H9 (cell line): ENCODE measurements at regions not wholly inside any gene's neighbourhood (a gene's known extent, or its start where the extent isn't known, plus 50 kb on each side); places are given as distances from the start of the nearest gene placed in this dataset.

ENCODE experiments used
- DNase-seq: peaks from one replicate; pipeline ENCODE4 v3.0.0-alpha.2; 2017
- H2AFZ ChIP-seq: one replicate; pipeline ENCODE4 v1.6.1; 2013; ENCODE audit warnings: mild to moderate bottlenecking, low read length, control low read depth, moderate library complexity
- H2AK5ac ChIP-seq: 2 replicates; pipeline ENCODE4 v1.6.1; 2013; ENCODE audit warnings: low read length, control low read depth, mixed read lengths; ENCODE audit not compliant: insufficient read length
- H2BK120ac ChIP-seq: one replicate; pipeline ENCODE4 v1.6.1; 2013; ENCODE audit warnings: low read depth, mild to moderate bottlenecking, low read length, control low read depth, inconsistent platforms; ENCODE audit not compliant: poor library complexity, severe bottlenecking
- H2BK12ac ChIP-seq: 2 replicates; pipeline ENCODE4 v1.6.1; 2013; ENCODE audit warnings: low read length, control low read depth, mixed read lengths, low read depth; ENCODE audit not compliant: insufficient read length
- H2BK15ac ChIP-seq: 2 replicates; pipeline ENCODE4 v1.6.1; 2013; ENCODE audit warnings: low read depth, low read length, control low read depth
- H2BK20ac ChIP-seq: one replicate; pipeline ENCODE4 v1.6.1; 2013; ENCODE audit warnings: low read depth, mild to moderate bottlenecking, low read length, control low read depth, inconsistent platforms; ENCODE audit not compliant: poor library complexity, severe bottlenecking
- H2BK5ac ChIP-seq: 2 replicates; pipeline ENCODE4 v1.6.1; 2013; ENCODE audit warnings: low read length, control low read depth, mixed read lengths; ENCODE audit not compliant: insufficient read length
- H3K14ac ChIP-seq: 2 replicates; pipeline ENCODE4 v1.6.1; 2013; ENCODE audit warnings: low read length, control low read depth; ENCODE audit not compliant: insufficient read depth
- H3K18ac ChIP-seq: 2 replicates; pipeline ENCODE4 v1.6.1; 2013; ENCODE audit warnings: low read depth, mild to moderate bottlenecking, mixed read lengths, low read length, control low read depth; ENCODE audit not compliant: insufficient read length
- H3K23ac ChIP-seq: 2 replicates; pipeline ENCODE4 v1.6.1; 2013; ENCODE audit warnings: low read length, control low read depth, mixed read lengths, low read depth; ENCODE audit not compliant: insufficient read length
- H3K23me2 ChIP-seq: 2 replicates; pipeline ENCODE4 v1.6.1; 2013; ENCODE audit warnings: low read depth, mild to moderate bottlenecking, mixed read lengths, low read length, control low read depth; ENCODE audit not compliant: insufficient read length, poor library complexity, severe bottlenecking
- H3K27ac ChIP-seq: 2 replicates; pipeline ENCODE4 v1.5.1; 2013; ENCODE audit warnings: low read length, control low read depth, mixed read lengths, low read depth; ENCODE audit not compliant: insufficient read length
- H3K27me3 ChIP-seq: 2 replicates; pipeline ENCODE4 v1.6.1; 2013; ENCODE audit warnings: low read length, control low read depth, inconsistent platforms; ENCODE audit not compliant: insufficient read depth
- H3K4ac ChIP-seq: 2 replicates; pipeline ENCODE4 v1.6.1; 2013; ENCODE audit warnings: low read depth, mild to moderate bottlenecking, control low read depth, inconsistent platforms, low read length, moderate library complexity
- H3K4me1 ChIP-seq: 2 replicates; pipeline ENCODE4 v1.6.1; 2013; ENCODE audit warnings: low read length, control low read depth, inconsistent platforms; ENCODE audit not compliant: insufficient read depth
- H3K4me2 ChIP-seq: 2 replicates; pipeline ENCODE4 v1.6.1; 2013; ENCODE audit warnings: low read length, control low read depth, mixed read lengths; ENCODE audit not compliant: insufficient read length, insufficient read depth
- H3K56ac ChIP-seq: 2 replicates; pipeline ENCODE4 v1.6.1; 2013; ENCODE audit warnings: low read depth, mild to moderate bottlenecking, mixed read lengths, low read length, control low read depth; ENCODE audit not compliant: insufficient read length
- H3K79me1 ChIP-seq: 2 replicates; pipeline ENCODE4 v1.6.1; 2013; ENCODE audit warnings: low read depth, mild to moderate bottlenecking, moderate library complexity, low read length, control low read depth, inconsistent platforms; ENCODE audit not compliant: insufficient read depth, poor library complexity, severe bottlenecking
- H3K79me2 ChIP-seq: 2 replicates; pipeline ENCODE4 v1.6.1; 2013; ENCODE audit warnings: low read length, control low read depth, inconsistent platforms; ENCODE audit not compliant: insufficient read depth
- H3K9ac ChIP-seq: 2 replicates; pipeline ENCODE4 v1.6.1; 2013; ENCODE audit warnings: low read length, control low read depth, mixed read lengths; ENCODE audit not compliant: insufficient read length; ENCODE audit errors: extremely low read depth
- H3K9me3 ChIP-seq: one replicate; pipeline ENCODE4 v1.6.1; 2013; ENCODE audit warnings: low read depth, low read length, inconsistent platforms; ENCODE audit not compliant: control insufficient read depth
- H3T11ph ChIP-seq: one replicate; pipeline ENCODE4 v1.6.1; 2013; ENCODE audit warnings: mild to moderate bottlenecking, low read length, control low read depth, inconsistent platforms
- H4K20me1 ChIP-seq: one replicate; pipeline ENCODE4 v1.6.1; 2013; ENCODE audit not compliant: control insufficient read depth, insufficient read length, insufficient read depth
- H4K5ac ChIP-seq: 2 replicates; pipeline ENCODE4 v1.6.1; 2013; ENCODE audit warnings: low read depth, mild to moderate bottlenecking, mixed read lengths, low read length, control low read depth; ENCODE audit not compliant: insufficient read length
- H4K8ac ChIP-seq: replicated peaks from 2 replicates; pipeline ENCODE4 v1.6.1; 2013; ENCODE audit warnings: low read length, control low read depth, mixed read lengths, low read depth; ENCODE audit not compliant: insufficient read length
- H4K91ac ChIP-seq: 2 replicates; pipeline ENCODE4 v1.6.1; 2013; ENCODE audit warnings: low read depth, mild to moderate bottlenecking, moderate library complexity, mixed read lengths, low read length, control low read depth; ENCODE audit not compliant: insufficient read length
- H3K27ac Mint-ChIP-seq, 3 experiments: 2 replicates in 2 of 3; 3 replicates in 1 of 3; pipeline ENCODE4 v1.8.0; 2020 to 2021; ENCODE audit warnings: mixed read lengths in 3 of 3, mild to moderate bottlenecking in 1 of 3, moderate library complexity in 1 of 3
- H3K27me3 Mint-ChIP-seq: 2 replicates; pipeline ENCODE4 v1.8.0; 2021; ENCODE audit warnings: low read depth, mild to moderate bottlenecking, moderate library complexity, mixed read lengths
- H3K36me3 Mint-ChIP-seq, 3 experiments: 2 replicates in 2 of 3; 3 replicates in 1 of 3; pipeline ENCODE4 v1.8.0; 2020 to 2021; ENCODE audit warnings: low read depth in 3 of 3, mixed read lengths in 3 of 3; ENCODE audit not compliant: insufficient read depth in 1 of 3
- H3K4me1 Mint-ChIP-seq, 2 experiments: 2 replicates each; pipeline ENCODE4 v1.8.0; 2020; ENCODE audit warnings: mixed read lengths in 2 of 2
- H3K4me3 Mint-ChIP-seq, 2 experiments: 2 replicates in 1 of 2; 3 replicates in 1 of 2; pipeline ENCODE4 v1.8.0; 2020 to 2021; ENCODE audit warnings: mild to moderate bottlenecking in 2 of 2, mixed read lengths in 2 of 2, moderate library complexity in 1 of 2
- H3K9me3 Mint-ChIP-seq, 2 experiments: 2 replicates in 1 of 2; 3 replicates in 1 of 2; pipeline ENCODE4 v1.8.0; 2020; ENCODE audit warnings: mild to moderate bottlenecking in 2 of 2, mixed read lengths in 2 of 2, moderate library complexity in 1 of 2
- CTCF ChIP-seq: fragments of 200-600 bp; sonication (generic); conservative IDR thresholded peaks from 3 replicates; pipeline ENCODE4 v1.8.0; 2021; ENCODE audit warnings: antibody characterized with exemption, mild to moderate bottlenecking
- WGBS: extraction: QIAGEN DNeasy Blood & Tissue Kit; methylation state at CpG from one replicate; pipeline ENCODE4 v1.1.7; 2013; ENCODE audit warnings: missing lambda C conversion rate, low lambda C conversion rate, mixed read lengths; ENCODE audit not compliant: insufficient read length; ENCODE audit errors: extremely low coverage; 5-methylcytosine and 5-hydroxymethylcytosine counted together

- Histone ChIP-seq H3K4me2 (no peak overlapping the region), H3K14ac (no peak overlapping the region), H2BK20ac (no peak overlapping the region), H2AFZ (no peak overlapping the region), H2BK120ac (no peak overlapping the region), H4K8ac (no peak overlapping the region), H3K23ac (no peak overlapping the region), H3K18ac (no peak overlapping the region), H3K27ac (no peak overlapping the region), H4K91ac (no peak overlapping the region), H3K79me1 (no peaks in the 10 kb centered on the region), H2BK5ac (no peak overlapping the region), H3K9ac (no peak overlapping the region), H4K5ac (no peak overlapping the region), H3K23me2 (no peaks in the 10 kb centered on the region), H3K56ac (no peak overlapping the region), H3K4me1 (no peaks in the 10 kb centered on the region), H3K79me2 (no peaks in the 10 kb centered on the region), H3K4ac (no peak overlapping the region), H2BK12ac (no peak overlapping the region), H3T11ph (no peak overlapping the region), H2AK5ac (no peak overlapping the region), H3K9me3 (no peaks in the 10 kb centered on the region), H4K20me1 (no peaks in the 10 kb centered on the region), H3K27me3 (no peaks in the 10 kb centered on the region), H2BK15ac (no peak overlapping the region)
- Mint-ChIP-seq H3K27ac (no peak overlapping the region), H3K4me3 (no peak overlapping the region), H3K4me1 (no peaks in the 10 kb centered on the region), H3K27me3 (no peaks in the 10 kb centered on the region), H3K36me3 (no peaks in the 10 kb centered on the region), H3K9me3 (no peaks in the 10 kb centered on the region; a peak in 1 of 5 replicates)
- no peak for DNase-seq
- no CpG with 5 or more reads among the region's 2 CpGs for WGBS
- TF ChIP-seq CTCF = no peak
Observed at GRCh38 chr6:140827593-140827992, 1305.1 kb upstream of the GJE1 start.
